ENCODE measurements at regions not wholly inside any gene's neighbourhood (a gene's known extent, or its start where the extent isn't known, plus 50 kb on each side); places are given as distances from the start of the nearest gene placed in this dataset.
"Not testable (repeated sequence)": the region's sequence is repeated elsewhere in the genome, so short reads cannot be mapped to it uniquely, and the experiment has no call there.

DNA sequence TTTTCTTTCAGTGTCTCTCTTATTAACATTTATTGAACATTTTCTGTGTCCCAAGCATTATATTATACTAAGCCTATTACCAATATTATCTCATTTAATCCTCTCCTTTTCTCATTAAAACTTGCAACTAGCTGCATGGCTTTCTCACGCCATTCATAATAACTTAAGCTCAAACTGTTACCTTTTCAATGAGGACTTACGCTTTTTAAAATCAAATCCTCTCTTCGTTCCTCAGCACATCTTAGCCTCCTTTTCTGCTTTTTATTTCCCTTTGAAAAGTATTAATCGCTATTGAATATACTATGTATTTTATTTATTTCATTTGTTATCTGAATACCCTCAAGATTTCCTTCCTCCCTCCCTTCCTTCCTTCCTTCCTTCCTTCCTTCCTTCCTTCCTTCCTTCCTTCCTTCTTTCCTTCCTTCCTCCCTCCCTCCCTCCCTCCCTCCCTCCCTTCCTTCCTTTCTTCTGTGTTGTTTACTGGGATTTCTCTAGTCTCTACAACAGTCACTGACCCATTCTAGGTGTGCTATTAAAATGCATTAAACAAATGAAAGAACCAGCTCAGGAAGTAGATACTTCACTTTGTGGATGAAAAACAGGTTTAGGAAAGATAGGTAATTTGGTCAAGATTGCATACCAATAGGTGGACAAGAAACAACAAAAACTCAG is 294.1 kb upstream of the TUT7 start:
- DNase-seq: no peak

DNA sequence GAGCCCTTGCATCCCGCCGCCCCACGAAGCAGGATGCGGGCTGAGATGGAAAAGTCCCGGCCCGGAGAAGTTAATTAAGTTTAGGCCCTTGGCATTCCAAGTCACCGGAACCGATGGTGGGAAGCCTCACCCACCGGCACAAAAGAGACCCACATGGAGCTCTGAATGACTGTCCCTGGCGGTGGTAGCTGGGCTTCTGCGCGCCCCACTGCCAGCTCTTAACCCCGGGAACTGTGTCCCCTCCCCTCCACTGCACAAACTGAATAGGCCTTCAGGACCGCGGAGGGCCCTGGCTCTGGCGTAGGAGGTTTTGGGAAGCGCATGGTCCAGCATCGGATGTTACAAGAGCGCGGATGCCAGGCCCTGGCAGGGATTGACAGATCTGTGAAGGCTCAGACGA is 291.1 kb upstream of the TUT7 start:
- no peak for DNase-seq

DNA sequence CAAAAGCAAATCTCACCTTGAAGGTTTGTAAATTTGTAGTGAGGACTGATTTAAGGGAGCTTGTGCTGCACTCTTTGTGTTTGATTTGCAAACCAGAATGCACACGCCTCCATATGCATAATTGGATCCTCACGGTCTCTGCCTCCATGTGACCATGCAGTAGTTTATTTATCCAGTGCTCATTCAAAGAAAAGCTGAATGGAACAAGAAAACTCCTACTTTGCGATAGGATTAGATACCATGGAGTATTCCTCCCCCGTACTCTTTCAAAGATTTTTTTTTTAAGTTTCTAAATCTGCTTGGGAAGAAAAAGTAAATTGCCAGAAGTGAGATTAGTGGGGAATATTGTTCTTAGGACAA is 290.4 kb upstream of the TUT7 start:
- DNase-seq: no peak

DNA sequence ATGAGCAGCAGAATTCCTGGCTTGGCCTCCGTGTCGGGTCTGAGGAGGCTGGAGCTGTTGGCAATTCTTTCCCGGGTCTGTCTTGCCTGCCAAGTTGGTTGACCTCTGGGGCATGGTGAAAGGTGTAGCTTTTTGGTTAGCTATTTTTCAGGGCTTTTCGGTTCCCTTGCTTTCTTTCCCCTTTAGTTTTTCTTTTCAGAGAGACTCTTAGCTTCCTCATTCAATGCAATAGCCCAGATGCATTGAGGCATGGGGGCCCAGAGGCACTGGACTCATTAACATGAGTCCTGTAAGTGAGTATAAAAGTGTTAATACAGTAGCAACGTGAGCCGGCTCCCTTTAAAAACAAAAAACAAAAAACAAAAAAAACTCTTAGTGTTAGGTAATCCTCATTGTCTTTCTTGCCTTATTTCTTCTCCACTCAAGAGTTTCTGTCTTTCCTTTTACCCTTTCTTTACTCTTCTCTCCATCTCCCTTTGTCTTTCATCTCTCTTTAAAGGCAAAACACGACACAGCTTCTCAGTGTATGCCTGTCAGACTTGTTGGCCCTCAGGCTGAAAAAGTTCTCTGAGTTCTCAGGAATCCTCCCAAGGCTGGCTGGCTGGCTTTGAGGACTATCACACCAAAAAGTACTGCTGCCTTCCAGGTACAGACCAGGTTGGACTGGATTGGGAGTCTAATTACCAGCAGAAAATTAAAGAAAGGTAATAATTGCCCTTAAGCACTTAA is 289.9 kb upstream of the TUT7 start:
- no peak for DNase-seq

DNA sequence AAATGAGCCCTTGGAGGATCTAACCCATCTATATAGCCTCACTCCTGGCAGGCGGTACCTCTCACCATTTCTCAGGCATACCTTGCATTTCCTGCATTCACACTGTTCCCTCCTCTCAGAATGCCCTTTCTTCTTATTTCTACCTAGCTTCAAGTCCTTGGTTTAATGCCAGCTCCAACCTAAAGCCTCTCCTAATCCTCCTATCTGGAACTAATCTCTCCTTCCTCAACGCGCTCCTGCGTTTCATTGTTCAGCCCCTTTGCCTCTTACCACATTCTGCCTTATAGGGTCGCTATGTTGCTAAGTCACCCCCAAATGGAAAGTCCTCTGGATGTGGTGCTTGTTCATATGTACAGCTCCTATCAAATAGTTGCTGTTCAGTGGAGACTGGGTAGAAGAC is 288.5 kb upstream of the TUT7 start:
- no peak for DNase-seq

DNA sequence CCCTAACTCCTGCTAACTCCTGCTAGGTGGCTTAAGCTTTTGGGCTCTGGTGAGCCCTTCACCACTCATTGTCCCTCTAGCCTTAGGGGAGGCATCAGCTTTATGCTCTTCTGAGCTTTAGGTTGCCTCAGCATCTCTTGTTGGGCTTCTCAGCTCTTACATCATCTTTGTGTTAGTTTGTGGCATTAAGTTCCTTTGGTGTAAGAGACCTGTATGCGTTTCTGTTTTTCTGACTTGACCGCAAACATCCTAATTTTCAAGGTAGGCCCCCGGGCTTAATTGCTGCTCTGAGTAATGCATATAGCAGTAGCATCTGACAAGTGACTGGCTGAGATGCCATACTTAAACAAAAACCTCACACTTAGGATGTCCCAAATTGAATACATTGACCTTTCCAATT is 287.8 kb upstream of the TUT7 start:
- no peak for DNase-seq

DNA sequence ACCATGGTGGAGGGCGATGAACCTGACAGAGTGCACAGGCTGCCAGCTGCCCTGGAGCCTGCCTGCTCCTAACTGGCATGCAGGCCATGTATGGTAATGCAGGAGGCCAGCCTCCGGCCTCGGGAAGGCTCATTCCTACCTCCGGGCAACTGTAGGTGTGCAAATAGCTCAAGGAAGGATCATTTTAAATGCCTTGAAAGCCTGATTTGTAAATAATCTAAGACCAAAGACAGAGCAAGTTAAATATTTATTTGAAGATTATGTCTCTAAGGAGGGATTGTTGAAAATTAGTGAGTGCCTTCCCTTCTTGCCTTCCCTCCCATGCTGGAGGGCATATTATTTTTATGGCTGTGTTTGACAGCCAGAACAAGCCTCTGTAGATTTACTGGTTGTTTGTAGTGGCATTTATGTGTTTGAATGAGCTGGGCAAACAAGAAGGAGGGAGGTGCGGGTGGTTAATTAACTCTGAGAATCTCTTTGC is 285.7 kb upstream of the TUT7 start:
- no peak for DNase-seq

DNA sequence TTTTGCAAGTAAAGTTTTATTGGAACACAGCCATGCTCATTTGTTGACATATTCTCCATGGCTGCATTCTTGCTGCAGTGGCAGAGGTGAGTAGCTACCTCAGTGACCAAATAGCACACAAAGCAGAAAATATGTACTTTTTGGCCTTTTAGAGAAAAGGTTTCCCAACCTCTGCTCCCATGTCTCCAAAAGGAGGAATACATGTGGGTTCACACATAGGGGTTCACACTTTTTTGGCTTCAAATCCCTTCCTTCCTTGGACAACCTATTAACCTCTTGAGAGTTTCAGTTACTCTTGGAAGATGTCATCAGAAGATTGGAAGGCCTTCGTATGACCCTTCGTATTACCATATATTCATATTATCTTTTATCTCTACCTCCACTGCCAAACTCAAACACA is 285.1 kb upstream of the TUT7 start:
- no peak for DNase-seq

DNA sequence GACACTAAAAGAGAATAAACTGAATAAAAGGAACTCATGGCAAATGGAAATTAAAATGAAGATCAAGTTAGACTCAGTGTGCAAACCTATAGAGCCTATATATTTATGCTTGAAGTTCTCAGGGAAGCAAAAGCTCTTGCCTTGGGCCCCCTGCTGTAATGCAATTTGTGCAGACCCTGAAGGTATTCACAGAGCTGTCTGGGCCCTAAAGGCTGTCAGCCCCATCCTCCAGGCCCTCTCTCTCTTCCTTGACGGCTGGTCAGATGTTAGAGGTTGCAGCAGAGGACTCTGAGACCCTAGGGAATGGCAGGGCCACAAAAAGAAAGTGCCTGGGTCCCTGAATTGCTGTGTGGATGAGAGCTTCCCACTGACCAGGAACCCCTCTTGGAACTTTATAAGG is 283.9 kb upstream of the TUT7 start:
- no peak for DNase-seq

DNA sequence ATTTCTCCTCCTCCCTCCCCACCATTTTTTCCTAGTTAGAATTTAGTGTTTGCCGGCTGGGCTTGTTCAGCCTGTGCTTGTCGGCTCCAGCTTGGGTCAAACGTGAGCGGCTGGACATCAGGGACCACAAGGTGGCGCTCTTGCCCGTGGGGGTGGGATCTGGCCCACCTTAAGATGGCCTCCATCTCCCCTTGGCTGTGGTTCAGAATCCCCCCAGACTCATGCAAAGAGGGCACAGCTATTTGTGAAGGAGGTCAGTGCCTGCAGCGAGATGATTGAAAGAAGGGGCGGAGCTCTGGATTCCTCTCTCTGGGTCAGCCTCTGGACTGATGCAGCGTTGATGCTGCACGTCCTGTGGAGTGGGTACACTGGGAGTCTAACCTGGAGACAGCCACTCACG is 283.3 kb upstream of the TUT7 start:
- DNase-seq: peak; percentile 52

DNA sequence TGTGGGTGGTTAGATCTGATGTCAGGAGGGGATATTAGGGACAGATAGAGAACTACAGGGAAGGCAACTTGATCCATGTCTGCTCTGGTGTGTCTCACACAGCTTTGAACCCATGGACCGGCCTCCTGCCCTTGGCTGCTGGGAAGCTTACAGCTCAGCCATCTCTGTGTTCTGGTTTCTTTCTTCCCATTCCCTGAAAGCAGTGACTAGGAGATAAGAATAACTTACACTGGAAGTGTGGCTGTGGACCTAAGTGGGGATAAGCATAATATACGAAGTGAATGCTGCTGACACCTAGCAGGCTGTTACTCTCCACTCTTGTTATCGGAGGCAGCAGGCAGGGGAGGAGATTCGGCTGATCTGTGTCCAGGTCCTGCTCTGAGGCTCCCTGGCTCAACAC is 282.3 kb upstream of the TUT7 start:
- DNase-seq: no peak

DNA sequence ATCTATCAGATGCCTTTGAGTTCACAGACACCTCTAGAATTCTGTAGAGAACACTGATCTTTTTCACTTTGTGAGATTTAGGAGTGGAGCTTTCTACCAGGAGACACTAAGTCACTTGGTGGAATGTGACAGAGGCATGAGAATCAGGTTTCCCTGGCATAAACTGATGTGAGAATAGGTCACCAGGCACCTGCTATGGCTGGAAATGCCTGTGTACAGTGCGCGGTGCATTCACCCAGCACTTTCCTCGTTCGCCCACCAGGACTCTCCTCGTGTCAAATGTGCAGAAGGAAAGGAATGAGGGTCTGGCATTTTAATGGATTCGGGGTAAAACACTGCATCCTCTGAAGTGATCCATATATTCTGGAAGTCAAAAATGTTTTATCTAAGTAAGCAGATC is 281.8 kb upstream of the TUT7 start:
- DNase-seq: no peak

DNA sequence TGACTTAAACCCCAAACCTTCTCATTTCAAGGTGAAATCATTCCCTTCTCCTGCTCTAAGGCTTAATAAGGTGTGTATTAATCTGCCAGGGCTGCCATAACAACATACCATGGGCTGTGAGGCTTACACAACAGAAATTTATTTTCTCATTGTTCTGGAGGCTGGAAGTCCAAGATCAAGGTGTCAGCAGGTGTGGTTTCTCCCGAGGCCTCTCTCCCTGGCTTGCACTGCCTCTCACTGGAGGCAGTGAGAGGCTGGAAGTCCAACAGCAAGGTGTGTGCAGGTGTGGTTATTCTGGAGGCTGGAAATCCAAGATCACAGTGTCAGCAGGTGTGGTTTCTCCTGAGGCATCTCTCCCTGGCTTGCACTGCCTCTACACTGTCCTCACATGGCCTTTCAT is 280.3 kb upstream of the TUT7 start:
- DNase-seq: no peak

DNA sequence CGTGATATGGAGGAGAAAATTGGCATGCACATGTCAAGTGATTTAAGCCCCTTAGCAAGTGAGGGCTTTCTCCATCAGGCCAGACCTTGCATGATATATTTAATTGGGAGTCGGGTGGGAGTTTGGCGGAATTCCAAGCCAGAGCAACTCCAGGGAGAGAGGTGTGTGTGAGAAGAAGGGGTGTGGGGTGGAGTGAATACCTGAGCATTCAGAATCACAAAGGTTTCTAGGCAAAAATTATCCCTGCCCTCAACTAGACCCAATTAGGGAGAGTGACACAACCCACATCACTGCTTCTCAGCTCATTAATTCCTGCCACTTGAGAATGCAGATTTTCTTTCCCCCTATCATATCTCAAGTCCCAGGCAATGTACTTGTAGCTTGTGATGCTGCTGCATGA is 279.7 kb upstream of the TUT7 start:
- no peak for DNase-seq

DNA sequence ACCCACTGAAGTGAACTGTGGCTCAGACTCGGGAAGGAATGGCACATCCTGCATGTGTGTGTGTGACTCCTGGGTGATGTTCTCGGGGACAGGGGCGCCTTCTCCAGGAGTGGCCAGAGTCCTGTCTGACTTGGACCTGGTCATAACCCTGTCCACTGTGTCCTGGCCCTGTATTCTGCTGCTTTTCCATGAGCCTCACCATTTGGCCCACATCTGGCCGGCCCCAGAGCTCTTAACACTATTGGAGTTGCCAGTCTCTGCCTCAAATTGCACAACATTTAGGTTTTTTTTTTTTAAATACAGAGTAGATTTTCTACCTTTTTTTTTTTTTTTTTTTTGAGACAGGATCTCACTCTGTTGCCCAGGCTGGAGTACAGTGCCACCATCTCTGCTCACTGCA is 278.3 kb upstream of the TUT7 start:
- no peak for DNase-seq

DNA sequence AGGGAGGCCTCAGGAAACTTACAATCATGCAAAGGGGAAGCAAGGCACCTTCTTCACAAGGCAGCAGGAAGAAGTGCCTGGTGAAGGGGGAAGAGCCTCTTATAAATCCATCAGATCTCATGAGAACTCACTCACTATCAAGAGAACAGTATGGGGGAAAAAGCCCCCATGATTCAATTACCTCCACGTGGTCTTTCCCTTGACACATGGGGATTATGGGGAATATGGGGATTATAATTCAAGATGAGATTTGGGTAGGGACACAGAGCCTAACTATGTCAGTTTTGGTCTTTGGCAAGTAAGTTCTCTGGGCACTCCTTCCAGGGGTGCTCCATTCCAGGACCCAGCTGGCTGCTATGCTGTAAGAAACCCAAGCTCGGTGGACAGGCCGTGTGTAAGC is 275.3 kb upstream of the TUT7 start:
- no peak for DNase-seq

DNA sequence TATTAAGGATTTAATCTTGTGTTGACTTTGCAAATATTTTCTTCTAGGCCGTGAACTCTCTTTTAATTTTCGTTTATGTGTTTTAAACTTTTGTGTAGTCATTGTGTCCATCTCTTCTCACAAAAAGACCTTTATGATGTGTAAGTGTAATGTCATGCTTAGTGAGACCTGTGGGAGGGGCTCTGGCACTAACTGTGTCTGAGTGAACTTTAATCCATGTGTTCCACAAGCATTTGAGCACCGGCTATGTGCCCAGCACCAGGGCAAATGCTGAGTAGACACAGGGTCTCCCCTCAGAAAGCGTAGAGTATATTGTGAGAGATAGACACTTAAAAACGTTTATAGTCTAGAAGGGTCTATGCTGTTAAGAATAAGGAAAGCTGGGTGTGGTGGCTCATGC is 272.6 kb upstream of the TUT7 start:
- DNase-seq: no peak

DNA sequence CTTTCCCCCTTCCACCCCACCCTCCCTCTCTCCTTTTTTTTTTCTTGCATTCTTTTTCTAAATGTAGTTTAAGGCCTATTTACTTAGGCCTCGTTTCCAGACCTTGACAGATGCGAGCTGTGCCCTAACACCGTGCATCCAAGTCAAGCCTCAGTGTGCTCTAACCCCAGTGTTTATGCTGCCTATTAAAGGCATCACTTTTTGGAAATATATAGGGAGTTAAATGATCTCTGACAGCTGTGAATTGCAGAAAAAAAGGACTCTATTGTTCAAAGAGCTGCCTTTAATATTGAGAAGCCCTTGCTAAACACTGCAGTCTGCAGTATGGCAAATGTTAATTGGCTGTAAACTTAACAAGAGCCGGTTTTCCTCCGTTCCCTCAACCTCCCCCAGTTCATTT is 270.4 kb upstream of the TUT7 start:
- no peak for DNase-seq

DNA sequence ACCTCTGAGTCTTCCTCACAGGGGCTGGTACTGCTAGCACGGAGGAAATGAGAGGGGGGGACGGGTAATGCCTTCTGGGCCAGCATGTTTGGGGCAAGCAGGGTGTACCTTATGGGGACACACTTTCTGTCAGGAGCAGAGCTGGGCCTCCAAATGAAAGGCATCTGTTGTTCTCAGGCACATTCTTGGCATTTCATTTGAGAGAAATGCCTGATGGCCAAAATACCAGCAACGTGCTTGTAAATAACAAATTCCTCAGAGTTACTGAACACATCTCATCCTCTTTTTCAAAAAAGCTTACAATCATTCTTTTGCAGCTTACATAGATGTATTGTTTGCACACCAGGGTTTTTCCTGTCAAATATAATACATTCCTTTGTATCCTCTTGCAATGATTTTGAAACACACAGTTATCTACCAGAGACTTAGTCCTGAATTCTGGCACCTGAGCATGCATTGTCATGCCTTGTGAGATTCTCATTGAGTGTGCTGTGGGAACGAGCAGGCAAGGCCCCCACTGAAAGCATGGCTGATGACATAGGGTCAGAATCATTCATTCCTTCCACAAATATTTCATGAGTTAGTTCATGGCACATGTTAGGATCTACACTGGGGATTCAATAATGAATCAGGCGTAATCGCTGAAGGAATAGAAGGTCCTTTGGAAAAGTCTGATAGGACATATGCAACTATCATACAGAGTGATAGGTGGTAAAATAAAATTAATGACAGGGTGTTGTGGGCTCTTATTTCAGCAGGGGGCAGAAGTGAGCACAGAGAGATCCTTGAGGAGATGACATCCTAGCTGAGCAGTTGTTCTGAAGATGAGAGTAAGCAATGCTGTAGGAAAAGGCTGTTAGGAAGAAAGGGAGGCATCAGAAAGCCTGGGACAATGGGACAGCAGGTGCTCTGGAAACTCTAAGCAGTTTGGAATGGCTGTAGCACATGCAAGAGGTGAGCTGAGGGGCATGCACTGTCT is 260.9 kb upstream of the TUT7 start:
- DNase-seq: peak; percentile 90

DNA sequence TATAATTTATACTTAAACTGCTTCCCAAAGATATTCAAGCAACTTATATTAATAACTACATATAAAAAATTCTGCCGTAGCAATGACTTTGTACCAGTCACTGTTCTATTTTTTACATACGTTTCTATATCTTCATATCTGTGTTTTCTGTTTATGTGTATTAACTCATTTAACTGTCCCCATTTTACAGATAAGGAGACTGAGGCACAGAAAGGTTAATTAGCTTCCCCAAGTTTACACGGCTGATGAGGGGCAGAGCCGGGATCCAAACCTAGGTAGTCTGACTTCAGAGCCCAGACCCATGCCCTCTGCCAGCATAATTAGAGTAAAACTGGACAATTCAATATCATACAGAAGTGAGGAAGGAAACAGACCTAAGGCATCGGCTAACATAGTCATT is 259.7 kb upstream of the TUT7 start:
- no peak for DNase-seq

DNA sequence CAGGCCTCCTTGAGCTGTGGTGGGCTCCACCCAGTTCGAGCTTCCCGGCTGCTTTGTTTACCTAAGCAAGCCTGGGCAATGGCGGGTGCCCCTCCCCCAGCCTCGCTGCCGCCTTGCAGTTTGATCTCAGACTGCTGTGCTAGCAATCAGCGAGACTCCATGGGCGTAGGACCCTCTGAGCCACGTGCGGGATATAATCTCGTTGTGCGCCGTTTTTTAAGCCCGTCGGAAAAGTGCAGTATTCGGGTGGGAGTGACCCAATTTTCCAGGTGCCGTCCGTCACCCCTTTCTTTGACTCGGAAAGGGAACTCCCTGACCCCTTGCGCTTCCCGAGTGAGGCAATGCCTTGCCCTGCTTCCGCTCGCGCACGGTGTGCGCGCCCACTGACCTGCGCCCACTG is 257.3 kb upstream of the TUT7 start:
- DNase-seq: not testable (repeated sequence)

DNA sequence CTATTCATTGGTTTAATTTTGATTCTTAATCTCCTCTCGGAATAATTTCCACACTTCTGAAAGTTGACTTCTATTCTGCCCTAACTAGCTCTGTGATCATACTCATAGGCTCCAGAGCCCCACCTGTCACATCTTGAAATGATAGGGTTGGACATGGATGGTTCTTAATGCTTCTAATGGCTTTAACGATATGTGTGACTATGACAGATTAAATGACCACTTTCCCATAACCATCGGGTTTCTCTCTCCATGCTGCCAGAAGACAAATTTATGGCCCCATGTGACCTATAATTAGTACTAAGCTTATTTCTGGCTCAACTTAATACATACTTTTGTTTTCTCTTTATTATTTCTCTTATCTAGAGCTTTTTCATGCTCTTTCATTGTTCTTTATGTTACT is 251.1 kb upstream of the TUT7 start:
- no peak for DNase-seq

DNA sequence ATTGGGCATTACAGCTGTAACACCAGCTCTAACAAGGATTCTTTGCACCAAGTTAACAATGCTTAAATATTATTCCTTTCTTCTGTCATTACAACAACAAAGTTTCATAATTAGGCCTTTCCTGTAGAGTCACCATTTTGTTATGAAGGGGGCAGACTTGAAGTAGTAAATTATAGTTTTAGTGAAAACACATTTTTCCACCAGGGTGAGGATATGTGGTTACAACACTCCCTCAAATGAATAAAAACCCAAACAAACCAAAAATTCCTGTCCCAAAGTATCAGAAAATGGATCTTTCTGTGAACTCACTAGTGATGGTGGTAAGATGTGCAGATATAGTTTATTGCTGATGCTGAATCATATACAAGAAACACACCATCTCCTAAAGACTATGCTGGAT is 250.5 kb upstream of the TUT7 start:
- peak; percentile 93 for DNase-seq

DNA sequence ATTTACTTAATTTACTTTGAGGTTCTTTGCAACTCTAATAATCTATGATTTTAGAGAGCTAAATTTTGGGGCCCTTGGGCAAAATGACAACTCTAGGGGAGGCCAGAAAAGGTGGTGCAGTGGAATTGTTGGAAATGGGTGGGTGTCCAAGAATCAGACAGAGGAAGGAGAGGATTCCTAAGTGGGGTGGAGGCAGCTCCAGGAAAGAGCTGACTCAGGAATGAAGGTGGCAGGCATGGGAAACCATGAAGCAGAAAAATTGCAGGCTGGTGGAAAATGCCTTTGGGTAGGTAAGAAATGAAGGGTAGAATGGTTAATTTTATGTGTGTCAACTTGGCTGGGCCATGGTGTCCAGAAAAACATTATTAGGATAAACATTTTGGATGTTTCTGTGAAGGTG is 248.5 kb upstream of the TUT7 start:
- no peak for DNase-seq
